GM12865 (cell line): ENCODE measurements at regions not wholly inside any gene's neighbourhood (a gene's known extent, or its start where the extent isn't known, plus 50 kb on each side); places are given as distances from the start of the nearest gene placed in this dataset.

Experiments
- DNase-seq: peaks from one replicate; pipeline ENCODE4 v3.0.0; 2010; ENCODE audit warnings: low read depth
- H3K4me3 ChIP-seq: 2 replicates; pipeline ENCODE4 v1.5.1; 2011; ENCODE audit warnings: mild to moderate bottlenecking, low read depth, low read length, control low read depth
- CTCF ChIP-seq: IDR thresholded peaks from 2 replicates; pipeline ENCODE4 v1.5.1; 2011; ENCODE audit warnings: low read length, control low read depth, low read depth, inconsistent platforms; ENCODE audit not compliant: insufficient read depth; ENCODE audit errors: missing control alignments

GRCh38 chr2:17163638-17164037, 354.6 kb downstream of the RAD51AP2 start:
- H3K4me3 ChIP-seq = no peak overlapping the region
- no peak for DNase-seq
- TF ChIP-seq CTCF = no peak

DNA sequence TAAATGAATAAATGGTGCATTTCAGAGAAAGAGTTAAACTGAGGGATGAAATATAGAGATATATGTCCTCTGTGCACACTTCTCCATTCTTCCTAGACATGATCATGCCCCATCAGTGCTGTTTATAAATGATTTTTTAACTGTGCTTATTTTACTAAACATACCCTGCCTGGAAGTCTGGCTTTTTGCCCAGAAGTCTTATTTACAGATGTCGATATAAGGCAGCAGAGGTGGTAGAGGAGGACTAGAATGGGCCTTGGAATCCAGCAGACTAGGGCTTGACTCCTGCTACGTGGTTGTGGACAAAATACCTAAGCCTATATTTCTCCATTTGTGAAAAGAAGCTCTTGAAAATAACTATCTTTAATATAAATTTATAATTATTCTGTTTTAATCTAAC, 355.5 kb downstream of the RAD51AP2 start:
- no peak for TF ChIP-seq CTCF
- H3K4me3 ChIP-seq = no peak overlapping the region
- DNase-seq = no peak

DNA sequence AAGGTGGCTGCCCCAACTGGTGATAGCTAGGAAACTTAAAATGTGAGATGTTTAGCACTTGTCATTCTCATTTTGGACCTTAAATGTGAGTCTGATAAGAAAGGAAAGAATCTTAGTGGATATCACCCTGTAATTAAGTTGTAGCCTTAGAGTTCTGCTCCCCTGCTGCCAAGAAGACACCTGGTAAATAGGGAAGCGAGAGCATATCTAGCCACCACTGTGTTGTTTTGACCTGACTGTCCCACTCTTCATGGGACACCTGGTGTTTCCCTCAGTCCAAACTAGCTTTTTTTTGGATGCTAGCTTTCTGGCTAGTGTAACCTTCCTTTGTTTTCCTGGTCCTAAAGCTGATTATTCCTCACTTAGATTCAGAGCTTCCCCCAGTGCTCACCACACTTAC, 357.6 kb downstream of the RAD51AP2 start:
- no peak for TF ChIP-seq CTCF
- no peak overlapping the region for H3K4me3 ChIP-seq
- DNase-seq = no peak

DNA sequence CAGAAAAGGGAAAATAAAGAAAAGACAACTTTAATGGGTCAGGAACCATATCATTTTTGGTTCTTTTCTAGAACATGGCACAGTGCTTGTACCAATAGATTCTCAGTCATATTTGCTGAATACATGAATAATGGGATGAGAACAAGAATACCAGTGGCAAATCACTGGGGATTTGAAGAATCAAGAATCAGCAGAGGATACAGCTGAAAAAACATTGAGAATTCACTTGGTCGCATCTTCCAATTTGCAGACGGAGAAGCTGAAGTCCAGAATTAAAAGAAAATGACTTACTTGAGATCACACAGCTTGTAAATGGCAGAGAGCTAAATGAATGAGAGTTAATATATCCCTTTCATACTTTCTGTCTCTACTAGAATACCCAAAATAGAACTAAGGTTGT, 362.2 kb downstream of the RAD51AP2 start:
- TF ChIP-seq CTCF = no peak
- no peak for DNase-seq
- H3K4me3 ChIP-seq = no peak overlapping the region

- no peak for DNase-seq
- TF ChIP-seq CTCF = no peak
Measured at GRCh38 chr2:17149945-17150344, 368.3 kb downstream of the RAD51AP2 start.

GRCh38 chr2:17148407-17149145, 369.7 kb downstream of the RAD51AP2 start:
- peak; percentile 12 for DNase-seq
- no peak overlapping the region for H3K4me3 ChIP-seq
- peak; percentile 24 for TF ChIP-seq CTCF

More at GRCh38 chr2:17149945-17150344, 368.3 kb downstream of the RAD51AP2 start:
- no peak overlapping the region for H3K4me3 ChIP-seq

GRCh38 chr2:17146358-17146757, 371.9 kb downstream of the RAD51AP2 start:
- TF ChIP-seq CTCF = no peak
- no peak overlapping the region for H3K4me3 ChIP-seq
- no peak for DNase-seq
